IMR-90 (cell line): ENCODE measurements at regions not wholly inside any gene's neighbourhood (a gene's known extent, or its start where the extent isn't known, plus 50 kb on each side); places are given as distances from the start of the nearest gene placed in this dataset.

Experiments
- ATAC-seq: fragments of 200-7000 bp; cut with Tn5 transposase; 2 replicates; pipeline ENCODE4 v1.9.1; 2020; ENCODE audit warnings: low read depth, mild to moderate bottlenecking, moderate library complexity
- BruUV-seq: library from RNA; stranded (reverse); fragments of 400-500 nt; replicated peaks from 2 replicates; lab custom pipeline; 2021; lab: Mats Ljungman, UMichigan
- CTCF ChIA-PET: fragments of 300-600 bp; formaldehyde crosslinking; extraction: SDS; loops from one replicate; lab custom pipeline; 2021; ENCODE audit warnings: antibody characterized with exemption; lab: Yijun Ruan, JAX
- POLR2A ChIA-PET: fragments of 300-600 bp; sonication (Branson Sonifier 250); formaldehyde crosslinking; loops from one replicate; lab custom pipeline; 2022; ENCODE audit warnings: antibody characterized with exemption; ENCODE audit not compliant: unreplicated experiment; lab: Charles Lee
- DNase-seq: peaks from one replicate; pipeline ENCODE4 v3.0.0; 2013
- H2AFZ ChIP-seq: replicated peaks from 2 replicates; pipeline ENCODE3; 2013; ENCODE audit warnings: low read length, mild to moderate bottlenecking; ENCODE audit not compliant: poor library complexity
- H2AK5ac ChIP-seq: 2 replicates; pipeline ENCODE4 v1.6.1; 2013; ENCODE audit warnings: low read depth, low read length, inconsistent platforms
- H2AK9ac ChIP-seq: replicated peaks from 2 replicates; pipeline ENCODE3; 2013; ENCODE audit warnings: mild to moderate bottlenecking, low read depth, low read length, moderate library complexity; ENCODE audit not compliant: poor library complexity
- H2BK120ac ChIP-seq: 2 replicates; pipeline ENCODE4 v1.6.1; 2013; ENCODE audit warnings: low read depth, low read length, inconsistent platforms
- H2BK15ac ChIP-seq: 3 replicates; pipeline ENCODE4 v1.6.1; 2013; ENCODE audit warnings: low read depth, low read length, inconsistent platforms
- H2BK20ac ChIP-seq: 2 replicates; pipeline ENCODE4 v1.6.1; 2013; ENCODE audit warnings: low read depth, mild to moderate bottlenecking, inconsistent platforms, low read length, moderate library complexity
- H2BK5ac ChIP-seq: 2 replicates; pipeline ENCODE4 v1.6.1; 2013; ENCODE audit warnings: mild to moderate bottlenecking, low read depth, low read length, inconsistent platforms; ENCODE audit not compliant: poor library complexity, severe bottlenecking
- H3K14ac ChIP-seq: replicated peaks from 2 replicates; pipeline ENCODE4 v1.6.1; 2013; ENCODE audit warnings: low read depth, low read length, inconsistent platforms
- H3K18ac ChIP-seq: 2 replicates; pipeline ENCODE4 v1.6.1; 2013; ENCODE audit warnings: low read depth, low read length, control low read depth
- H3K23ac ChIP-seq: 2 replicates; pipeline ENCODE4 v1.6.1; 2013; ENCODE audit warnings: low read depth, low read length, inconsistent platforms
- H3K27ac ChIP-seq: 2 replicates; pipeline ENCODE4 v1.5.1; 2013; ENCODE audit warnings: mild to moderate bottlenecking, control low read depth, low read length; ENCODE audit not compliant: insufficient read depth
- H3K27me3 ChIP-seq: 2 replicates; pipeline ENCODE4 v1.6.1; 2013; ENCODE audit warnings: low read length; ENCODE audit not compliant: control insufficient read depth, insufficient read depth
- H3K36me3 ChIP-seq: 2 replicates; pipeline ENCODE4 v1.6.1; 2013; ENCODE audit warnings: low read length, mixed read lengths; ENCODE audit not compliant: control insufficient read depth, insufficient read depth
- H3K4ac ChIP-seq: 2 replicates; pipeline ENCODE4 v1.6.1; 2013; ENCODE audit warnings: low read depth, low read length, inconsistent platforms
- H3K4me1 ChIP-seq: 2 replicates; pipeline ENCODE4 v1.6.1; 2013; ENCODE audit warnings: low read length, mixed read lengths; ENCODE audit not compliant: control insufficient read depth, insufficient read depth
- H3K4me2 ChIP-seq: 2 replicates; pipeline ENCODE4 v1.6.1; 2013; ENCODE audit warnings: low read depth, mild to moderate bottlenecking, control low read depth, low read length, moderate library complexity
- H3K4me3 ChIP-seq: 2 replicates; pipeline ENCODE4 v1.5.1; 2013; ENCODE audit warnings: low read depth, mild to moderate bottlenecking, control low read depth, low read length, moderate library complexity; ENCODE audit not compliant: insufficient read depth
- H3K56ac ChIP-seq: 2 replicates; pipeline ENCODE4 v1.6.1; 2013; ENCODE audit warnings: low read length, inconsistent platforms; ENCODE audit not compliant: insufficient read depth; ENCODE audit errors: extremely low read depth
- H3K79me1 ChIP-seq, 2 experiments: 2 replicates each; pipeline ENCODE4 v1.6.1; 2013; ENCODE audit warnings: low read length in 2 of 2, inconsistent platforms in 1 of 2, low read depth in 1 of 2
- H3K9ac ChIP-seq: 2 replicates; pipeline ENCODE4 v1.6.1; 2013; ENCODE audit warnings: low read depth, low read length, control low read depth
- H3K9me1 ChIP-seq: 2 replicates; pipeline ENCODE4 v1.6.1; 2013; ENCODE audit warnings: low read length, inconsistent platforms; ENCODE audit not compliant: insufficient read depth
- H3K9me3 ChIP-seq: 2 replicates; pipeline ENCODE4 v1.6.1; 2013; ENCODE audit warnings: low read length; ENCODE audit not compliant: control insufficient read depth, insufficient read depth
- H4K20me1 ChIP-seq: 2 replicates; pipeline ENCODE4 v1.6.1; 2013; ENCODE audit warnings: low read length, inconsistent platforms; ENCODE audit not compliant: insufficient read depth
- H4K5ac ChIP-seq: 2 replicates; pipeline ENCODE4 v1.6.1; 2013; ENCODE audit warnings: mild to moderate bottlenecking, low read depth, low read length, control low read depth
- H4K8ac ChIP-seq, 2 experiments: 2 replicates each; pipeline ENCODE4 v1.6.1; 2013; ENCODE audit warnings: low read depth in 2 of 2, low read length in 2 of 2, control low read depth in 1 of 2, inconsistent platforms in 1 of 2
- H4K91ac ChIP-seq: 2 replicates; pipeline ENCODE4 v1.6.1; 2013; ENCODE audit warnings: low read depth, low read length, inconsistent platforms; ENCODE audit not compliant: insufficient read depth
- BHLHE40 ChIP-seq: fragments of 150-350 bp; IDR thresholded peaks from 2 replicates; pipeline ENCODE4 v1.6.1; 2016; ENCODE audit warnings: mild to moderate bottlenecking, low read depth, low read length
- CEBPB ChIP-seq: IDR thresholded peaks from 2 replicates; pipeline ENCODE4 v1.6.1; 2012; ENCODE audit warnings: low read depth, low read length, improper control_type of control experiment
- CHD1 ChIP-seq: IDR thresholded peaks from 2 replicates; pipeline ENCODE4 v1.6.1; 2012; ENCODE audit warnings: low read depth, low read length, improper control_type of control experiment
- CTCF ChIP-seq: conservative IDR thresholded peaks from 2 replicates; pipeline ENCODE4 v1.5.1; 2012; ENCODE audit warnings: mild to moderate bottlenecking, low read depth, low read length, improper control_type of control experiment
- ELK1 ChIP-seq: fragments of 150-350 bp; IDR thresholded peaks from 2 replicates; pipeline ENCODE4 v1.6.1; 2016; ENCODE audit warnings: low read depth, mild to moderate bottlenecking, low read length, moderate library complexity, borderline replicate concordance
- FOS ChIP-seq: fragments of 150-350 bp; IDR thresholded peaks from 2 replicates; pipeline ENCODE4 v1.6.1; 2016; ENCODE audit warnings: low read depth, low read length
- MAFK ChIP-seq: IDR thresholded peaks from 2 replicates; pipeline ENCODE4 v1.6.1; 2012; ENCODE audit warnings: low read depth, low read length, improper control_type of control experiment
- MAZ ChIP-seq: IDR thresholded peaks from 2 replicates; pipeline ENCODE4 v1.6.1; 2012; ENCODE audit warnings: low read depth, mild to moderate bottlenecking, low read length, improper control_type of control experiment, moderate library complexity, borderline replicate concordance
- MXI1 ChIP-seq: IDR thresholded peaks from 2 replicates; pipeline ENCODE4 v1.6.1; 2012; ENCODE audit warnings: low read depth, mild to moderate bottlenecking, low read length, moderate library complexity, borderline replicate concordance
- NFE2L2 ChIP-seq: fragments of 150-350 bp; IDR thresholded peaks from 2 replicates; pipeline ENCODE4 v1.6.1; 2016; ENCODE audit warnings: low read depth, mild to moderate bottlenecking, low read length
- POLR2A ChIP-seq: IDR thresholded peaks from 2 replicates; pipeline ENCODE4 v1.6.1; 2012; ENCODE audit warnings: mild to moderate bottlenecking, low read depth, low read length
- RAD21 ChIP-seq: IDR thresholded peaks from 2 replicates; pipeline ENCODE4 v1.6.1; 2012; ENCODE audit warnings: low read length, improper control_type of control experiment
- RCOR1 ChIP-seq: IDR thresholded peaks from 2 replicates; pipeline ENCODE4 v1.6.1; 2012; ENCODE audit warnings: mild to moderate bottlenecking, low read length, improper control_type of control experiment; ENCODE audit not compliant: insufficient replicate concordance
- RFX5 ChIP-seq: IDR thresholded peaks from 2 replicates; pipeline ENCODE4 v1.8.0; 2012; ENCODE audit warnings: low read depth, mild to moderate bottlenecking, low read length, moderate library complexity
- SMC3 ChIP-seq: fragments of 150-350 bp; IDR thresholded peaks from 2 replicates; pipeline ENCODE4 v1.6.1; 2016; ENCODE audit warnings: low read depth, mild to moderate bottlenecking, antibody characterized with exemption, low read length, moderate library complexity
- WGBS, 2 experiments: methylation state at CpG; one replicate each; pipeline versions ENCODE4 v1.1.5 to v1.1.7; 2013; ENCODE audit warnings: missing lambda C conversion rate in 2 of 2; ENCODE audit not compliant: insufficient read length in 1 of 2; ENCODE audit errors: extremely low coverage in 2 of 2; 5-methylcytosine and 5-hydroxymethylcytosine counted together
- dilution Hi-C: fragments of 300-500 bp; cut with HindIII; formaldehyde crosslinking; loops from one replicate; pipeline ENCODE4 v1.14.3; 2018; ENCODE audit warnings: low sequenced_read_pairs; ENCODE audit not compliant: unreplicated experiment
- in situ Hi-C: fragments of 300-500 bp; cut with MboI; formaldehyde crosslinking; loops from 3 replicates; pipeline ENCODE4 v1.14.3; 2019; ENCODE audit warnings: low sequenced_read_pairs, inconsistent platforms, mixed read lengths
- intact Hi-C: fragments of 100-400 bp; cut with micrococcal nuclease; formaldehyde crosslinking; loops from 2 replicates; pipeline ENCODE4 v1.10.0; 2022
- TF ChIP-seq, protein P1 (sequence below): fragments of 150-350 bp; IDR thresholded peaks from 2 replicates; pipeline ENCODE4 v1.6.1; 2017; ENCODE audit warnings: mild to moderate bottlenecking, antibody characterized with exemption, low read length, low read depth

DNA sequence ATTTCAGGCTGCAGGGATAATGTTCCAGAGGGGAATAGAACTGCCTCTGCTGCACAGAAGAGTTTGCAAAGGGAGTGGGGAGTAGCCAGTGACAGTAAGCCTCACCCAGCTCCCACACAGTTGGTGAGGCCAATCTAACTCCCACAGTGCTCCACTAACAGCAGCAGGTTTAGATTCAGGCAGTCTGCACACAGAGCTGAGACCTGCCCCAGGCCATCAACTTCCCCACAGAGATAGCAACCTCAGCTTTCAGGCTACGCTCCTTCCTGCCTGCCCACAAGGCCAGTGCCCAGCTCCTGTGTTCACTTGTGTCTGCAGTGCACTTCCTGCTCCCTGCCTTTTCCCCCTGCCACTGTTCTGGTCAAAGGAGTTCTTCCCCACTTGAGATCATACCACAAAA lies 107.5 kb downstream of the TBC1D30 start:
- ChIA-PET CTCF (no interaction called here), POLR2A (no interaction called here)
- H3K36me3 ChIP-seq, result no peaks in the 10 kb centered on the region
- H3K9me3 ChIP-seq, result no peaks in the 10 kb centered on the region
- ATAC-seq, result no peak
- H3K4me3 ChIP-seq, result no peak overlapping the region
- H2BK15ac ChIP-seq, result no peak overlapping the region
- no peak overlapping the region for H3K4ac ChIP-seq
- no peak overlapping the region for H2BK20ac ChIP-seq
- no peak overlapping the region for H3K9ac ChIP-seq
- H2BK5ac ChIP-seq, result no peak overlapping the region
- no peak overlapping the region for H3K18ac ChIP-seq
- 86% methylated on average over 1 of the region's 1 CpG; no CpG with 5 or more reads in 1 of the 2 experiments for WGBS, 2 experiments
- TF ChIP-seq NFE2L2, result no peak
- no peak for TF ChIP-seq CTCF
- TF ChIP-seq RAD21, result no peak
- TF ChIP-seq RFX5, result no peak
- no peak for TF ChIP-seq FOS
- no peak for TF ChIP-seq POLR2A
- no peak for TF ChIP-seq BHLHE40
- TF ChIP-seq CEBPB, result no peak
- TF ChIP-seq MXI1, result no peak
- TF ChIP-seq, protein P1, sequence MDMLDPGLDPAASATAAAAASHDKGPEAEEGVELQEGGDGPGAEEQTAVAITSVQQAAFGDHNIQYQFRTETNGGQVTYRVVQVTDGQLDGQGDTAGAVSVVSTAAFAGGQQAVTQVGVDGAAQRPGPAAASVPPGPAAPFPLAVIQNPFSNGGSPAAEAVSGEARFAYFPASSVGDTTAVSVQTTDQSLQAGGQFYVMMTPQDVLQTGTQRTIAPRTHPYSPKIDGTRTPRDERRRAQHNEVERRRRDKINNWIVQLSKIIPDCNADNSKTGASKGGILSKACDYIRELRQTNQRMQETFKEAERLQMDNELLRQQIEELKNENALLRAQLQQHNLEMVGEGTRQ, result no peak
- TF ChIP-seq SMC3, result no peak
- no peak for TF ChIP-seq CHD1
- no peak for TF ChIP-seq RCOR1
- no peak for TF ChIP-seq MAFK
- no peak for TF ChIP-seq ELK1
- no peak for TF ChIP-seq MAZ
- no peak overlapping the region for H2AFZ ChIP-seq
- H3K14ac ChIP-seq, result no peak overlapping the region
- BruUV-seq, result no TSS peak
- no peak overlapping the region for H2BK120ac ChIP-seq
- H4K8ac ChIP-seq, result no peak overlapping the region
- in situ Hi-C loops (no loop called here), intact Hi-C loops (no loop called here), dilution Hi-C loops (no loop called here)
- no peak overlapping the region for H3K4me2 ChIP-seq
- no peak overlapping the region for H4K91ac ChIP-seq
- no peak overlapping the region for H3K23ac ChIP-seq
- H3K9me1 ChIP-seq, result no peaks in the 10 kb centered on the region
- no peaks in the 10 kb centered on the region for H3K4me1 ChIP-seq
- H3K56ac ChIP-seq, result no peak overlapping the region
- H2AK5ac ChIP-seq, result no peak overlapping the region
- peaks cover 7% of the 10 kb centered on the region for H3K27me3 ChIP-seq
- no peaks in the 10 kb centered on the region for H4K20me1 ChIP-seq
- H3K27ac ChIP-seq, result no peak overlapping the region
- H2AK9ac ChIP-seq, result no peak overlapping the region
- H4K5ac ChIP-seq, result no peak overlapping the region
- DNase-seq, result no peak
- H3K79me1 ChIP-seq, result no peaks in the 10 kb centered on the region
